GM12865 (cell line): ENCODE measurements at regions not wholly inside any gene's neighbourhood (a gene's known extent, or its start where the extent isn't known, plus 50 kb on each side); places are given as distances from the start of the nearest gene placed in this dataset.
"Not testable (repeated sequence)": the region's sequence is repeated elsewhere in the genome, so short reads cannot be mapped to it uniquely, and the experiment has no call there.

ENCODE experiments used
- DNase-seq: peaks from one replicate; pipeline ENCODE4 v3.0.0; 2010; ENCODE audit warnings: low read depth
- H3K4me3 ChIP-seq: 2 replicates; pipeline ENCODE4 v1.5.1; 2011; ENCODE audit warnings: mild to moderate bottlenecking, low read depth, low read length, control low read depth
- CTCF ChIP-seq: IDR thresholded peaks from 2 replicates; pipeline ENCODE4 v1.5.1; 2011; ENCODE audit warnings: low read length, control low read depth, low read depth, inconsistent platforms; ENCODE audit not compliant: insufficient read depth; ENCODE audit errors: missing control alignments

- DNase-seq, result no peak
These were observed 102.3 kb upstream of the SULF2 start for GRCh38 chr20:47887477-47888080.

GRCh38 chr20:47887064-47887463, 101.8 kb upstream of the SULF2 start:
- no peak overlapping the region for H3K4me3 ChIP-seq

More at GRCh38 chr20:47887477-47888080, 102.3 kb upstream of the SULF2 start:
- no peak for TF ChIP-seq CTCF
- H3K4me3 ChIP-seq, result no peak overlapping the region

GRCh38 chr20:47886454-47887041, 101.3 kb upstream of the SULF2 start:
- DNase-seq, result no peak
- TF ChIP-seq CTCF, result no peak
- H3K4me3 ChIP-seq, result no peak overlapping the region

More at GRCh38 chr20:47887064-47887463, 101.8 kb upstream of the SULF2 start:
- no peak for DNase-seq
- TF ChIP-seq CTCF, result no peak

GRCh38 chr20:47885909-47886453, 100.7 kb upstream of the SULF2 start:
- no peak for TF ChIP-seq CTCF
- no peak for DNase-seq
- H3K4me3 ChIP-seq, result no peak overlapping the region

- not testable (repeated sequence) for DNase-seq, H3K4me3 ChIP-seq
These were observed 98.7 kb upstream of the SULF2 start for GRCh38 chr20:47883940-47884339.

- H3K4me3 ChIP-seq, result no peak overlapping the region
- TF ChIP-seq CTCF, result no peak
- DNase-seq, result no peak
These were observed 97.9 kb upstream of the SULF2 start for GRCh38 chr20:47883186-47883585.

GRCh38 chr20:47879771-47880170, 94.5 kb upstream of the SULF2 start:
- no peak for DNase-seq
- no peak overlapping the region for H3K4me3 ChIP-seq
- no peak for TF ChIP-seq CTCF
